ENCODE measurements at regions not wholly inside any gene's neighbourhood (a gene's known extent, or its start where the extent isn't known, plus 50 kb on each side); places are given as distances from the start of the nearest gene placed in this dataset.

DNA sequence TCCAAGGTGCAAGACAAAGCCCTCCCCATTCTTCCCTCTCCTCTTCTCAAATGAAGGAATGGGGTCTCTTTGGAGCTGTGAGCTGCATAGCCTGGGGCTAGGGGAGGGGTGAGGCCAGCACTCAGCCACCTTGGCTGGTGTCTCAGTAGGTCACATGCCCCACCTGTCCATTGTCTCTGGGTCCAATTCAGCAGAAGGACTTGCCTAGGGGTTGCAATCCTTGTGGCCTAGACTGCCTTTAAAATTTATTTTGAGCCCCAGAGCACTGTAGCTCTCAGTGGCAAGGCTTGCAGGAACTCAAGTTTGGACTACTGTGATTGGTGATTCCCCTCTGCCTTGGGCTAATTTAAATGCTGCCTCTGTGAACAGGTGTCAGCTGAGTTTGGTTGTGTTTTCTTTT, 336.7 kb downstream of the DDX10 start:
- intact Hi-C loops (cut with micrococcal nuclease; ENCODE audit: unreplicated experiment): no loop called here
- no peak overlapping the region for H3K4me3 ChIP-seq (ENCODE audit: low read depth, low read length)
- H3K27ac Mint-ChIP-seq (ENCODE audit: unreplicated experiment): no peak overlapping the region
- H3K4me3 Mint-ChIP-seq (ENCODE audit: unreplicated experiment): no peak overlapping the region
- H3K4me1 ChIP-seq: no peaks in the 10 kb centered on the region
- H3K4me1 Mint-ChIP-seq (ENCODE audit: low read depth, unreplicated experiment): no peaks in the 10 kb centered on the region
- no peaks in the 10 kb centered on the region for H3K36me3 ChIP-seq (ENCODE audit: control insufficient read depth, insufficient read depth, low read length)
- DNase-seq: no peak
- TF ChIP-seq, protein P1, sequence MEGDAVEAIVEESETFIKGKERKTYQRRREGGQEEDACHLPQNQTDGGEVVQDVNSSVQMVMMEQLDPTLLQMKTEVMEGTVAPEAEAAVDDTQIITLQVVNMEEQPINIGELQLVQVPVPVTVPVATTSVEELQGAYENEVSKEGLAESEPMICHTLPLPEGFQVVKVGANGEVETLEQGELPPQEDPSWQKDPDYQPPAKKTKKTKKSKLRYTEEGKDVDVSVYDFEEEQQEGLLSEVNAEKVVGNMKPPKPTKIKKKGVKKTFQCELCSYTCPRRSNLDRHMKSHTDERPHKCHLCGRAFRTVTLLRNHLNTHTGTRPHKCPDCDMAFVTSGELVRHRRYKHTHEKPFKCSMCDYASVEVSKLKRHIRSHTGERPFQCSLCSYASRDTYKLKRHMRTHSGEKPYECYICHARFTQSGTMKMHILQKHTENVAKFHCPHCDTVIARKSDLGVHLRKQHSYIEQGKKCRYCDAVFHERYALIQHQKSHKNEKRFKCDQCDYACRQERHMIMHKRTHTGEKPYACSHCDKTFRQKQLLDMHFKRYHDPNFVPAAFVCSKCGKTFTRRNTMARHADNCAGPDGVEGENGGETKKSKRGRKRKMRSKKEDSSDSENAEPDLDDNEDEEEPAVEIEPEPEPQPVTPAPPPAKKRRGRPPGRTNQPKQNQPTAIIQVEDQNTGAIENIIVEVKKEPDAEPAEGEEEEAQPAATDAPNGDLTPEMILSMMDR (IDR thresholded peaks at IDR 0.05; ENCODE audit: insufficient read depth in 1 of 2, low read depth in 1 of 2, low read length in 1 of 2, severe bottlenecking in 1 of 2, unreplicated experiment in 1 of 2): no peak
- BruUV-seq (replicated peaks): no TSS peak
- peaks cover 16% of the 10 kb centered on the region for H3K27me3 Mint-ChIP-seq (ENCODE audit: insufficient read depth, unreplicated experiment)
- H3K27me3 ChIP-seq (replicated peaks; ENCODE audit: control insufficient read depth, insufficient read depth, low read length): no peaks in the 10 kb centered on the region
- ChIA-PET CTCF (no interaction called here), POLR2A (no interaction called here)
- H3K9me3 ChIP-seq: no peaks in the 10 kb centered on the region; the same call in 1 of the 2 replicates
- H3K36me3 Mint-ChIP-seq (ENCODE audit: insufficient read depth, unreplicated experiment): no peaks in the 10 kb centered on the region
- H3K9me3 Mint-ChIP-seq (ENCODE audit: unreplicated experiment): peaks cover 16% of the 10 kb centered on the region

DNA sequence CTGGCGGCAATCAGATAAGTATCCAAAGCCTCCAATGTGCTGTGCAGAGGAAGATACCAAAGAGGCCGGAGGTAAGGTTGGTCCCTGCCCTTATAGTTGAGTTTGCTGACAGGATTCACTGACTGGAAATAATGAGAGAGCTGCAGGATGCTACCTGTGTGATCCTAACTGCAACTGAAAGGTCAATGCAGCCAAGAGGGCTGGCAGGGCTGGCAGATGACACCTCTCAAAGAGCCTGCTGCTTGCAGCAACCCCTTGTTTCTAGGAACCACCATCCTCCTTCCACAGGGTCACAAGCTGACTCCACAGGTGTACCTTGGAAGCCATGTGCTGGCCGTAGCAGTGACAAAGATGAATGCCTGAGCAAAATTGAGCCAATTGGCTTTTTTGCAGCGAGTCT, 348.1 kb downstream of the DDX10 start:
- Histone ChIP-seq H3K36me3 (ENCODE audit: control insufficient read depth, insufficient read depth, low read length) (no peaks in the 10 kb centered on the region), H3K4me1 (no peaks in the 10 kb centered on the region), H3K4me3 (ENCODE audit: low read depth, low read length) (no peak overlapping the region), H3K27me3 (replicated peaks; ENCODE audit: control insufficient read depth, insufficient read depth, low read length) (no peaks in the 10 kb centered on the region), H3K9me3 (no peaks in the 10 kb centered on the region)
- Mint-ChIP-seq H3K4me3 (ENCODE audit: unreplicated experiment) (no peak overlapping the region), H3K27ac (ENCODE audit: unreplicated experiment) (no peak overlapping the region), H3K9me3 (ENCODE audit: unreplicated experiment) (no peaks in the 10 kb centered on the region), H3K27me3 (ENCODE audit: insufficient read depth, unreplicated experiment) (peaks cover 5% of the 10 kb centered on the region), H3K36me3 (ENCODE audit: insufficient read depth, unreplicated experiment) (no peaks in the 10 kb centered on the region), H3K4me1 (ENCODE audit: low read depth, unreplicated experiment) (no peaks in the 10 kb centered on the region)
- DNase-seq: no peak
- BruUV-seq (replicated peaks): no TSS peak
- POLR2A ChIA-PET: no interaction called here
- intact Hi-C loops (cut with micrococcal nuclease; ENCODE audit: unreplicated experiment): no loop called here
- CTCF ChIA-PET: no interaction called here
- TF ChIP-seq, protein P1 (IDR thresholded peaks at IDR 0.05; ENCODE audit: insufficient read depth in 1 of 2, low read depth in 1 of 2, low read length in 1 of 2, severe bottlenecking in 1 of 2, unreplicated experiment in 1 of 2): no peak

DNA sequence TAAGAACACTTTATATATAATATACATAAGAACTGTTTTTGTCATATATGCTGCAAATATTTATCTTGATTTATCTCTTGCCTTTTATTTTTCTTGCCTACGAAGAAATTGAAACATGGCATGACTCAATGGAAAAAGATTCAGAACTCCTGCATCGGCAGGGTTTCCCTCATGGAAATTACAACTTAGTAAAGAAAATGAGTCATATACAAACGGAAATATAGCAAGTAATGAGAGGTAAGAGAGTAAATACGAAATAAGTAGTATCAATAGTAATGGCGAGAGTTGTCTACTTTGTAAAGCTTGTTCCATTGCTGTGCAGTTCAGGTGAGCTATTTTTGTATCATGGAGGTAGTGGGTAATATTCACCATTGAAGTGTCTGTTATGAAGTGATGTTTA, 350.4 kb downstream of the DDX10 start:
- H3K4me3 ChIP-seq (ENCODE audit: low read depth, low read length): no peak overlapping the region
- Mint-ChIP-seq H3K4me1 (ENCODE audit: low read depth, unreplicated experiment) (no peaks in the 10 kb centered on the region), H3K36me3 (ENCODE audit: insufficient read depth, unreplicated experiment) (no peaks in the 10 kb centered on the region), H3K27ac (ENCODE audit: unreplicated experiment) (no peak overlapping the region), H3K27me3 (ENCODE audit: insufficient read depth, unreplicated experiment) (peaks cover 6% of the 10 kb centered on the region), H3K9me3 (ENCODE audit: unreplicated experiment) (no peaks in the 10 kb centered on the region), H3K4me3 (ENCODE audit: unreplicated experiment) (no peak overlapping the region)
- intact Hi-C loops (cut with micrococcal nuclease; ENCODE audit: unreplicated experiment): no loop called here
- TF ChIP-seq, protein P1 (IDR thresholded peaks at IDR 0.05; ENCODE audit: insufficient read depth in 1 of 2, low read depth in 1 of 2, low read length in 1 of 2, severe bottlenecking in 1 of 2, unreplicated experiment in 1 of 2): no peak
- H3K36me3 ChIP-seq (ENCODE audit: control insufficient read depth, insufficient read depth, low read length): no peaks in the 10 kb centered on the region
- H3K27me3 ChIP-seq (replicated peaks; ENCODE audit: control insufficient read depth, insufficient read depth, low read length): no peaks in the 10 kb centered on the region
- H3K4me1 ChIP-seq: no peaks in the 10 kb centered on the region
- H3K9me3 ChIP-seq: no peaks in the 10 kb centered on the region
- CTCF ChIA-PET: no interaction called here
- BruUV-seq (replicated peaks): no TSS peak
- POLR2A ChIA-PET: no interaction called here
- no peak for DNase-seq
